OCI-LY7 (cell line): ENCODE measurements at regions not wholly inside any gene's neighbourhood (a gene's known extent, or its start where the extent isn't known, plus 50 kb on each side); places are given as distances from the start of the nearest gene placed in this dataset.

Source experiments
- BruUV-seq: library from RNA; stranded (reverse); fragments of 400-500 nt; replicated peaks from 2 replicates; lab custom pipeline; 2021; lab: Mats Ljungman, UMichigan
- CTCF ChIA-PET: fragments of 300-600 bp; sonication (Branson Sonifier 250); formaldehyde crosslinking; loops from one replicate; lab custom pipeline; 2022; ENCODE audit warnings: antibody characterized with exemption; ENCODE audit not compliant: unreplicated experiment; lab: Charles Lee
- POLR2A ChIA-PET: fragments of 300-600 bp; sonication (Branson Sonifier 250); formaldehyde crosslinking; loops from one replicate; lab custom pipeline; 2022; ENCODE audit warnings: antibody characterized with exemption; lab: Charles Lee
- DNase-seq: peaks from one replicate; pipeline ENCODE4 v3.0.0-alpha.2; 2015; ENCODE audit warnings: low spot score
- H2AFZ ChIP-seq: fragments of 200-600 bp; sonication (generic), shearing (Covaris generic); 2 replicates; pipeline ENCODE4 v1.6.1; 2014; ENCODE audit warnings: mild to moderate bottlenecking, antibody characterized with exemption, low read length, moderate library complexity
- H3K27ac ChIP-seq: fragments of 200-600 bp; sonication (generic); 2 replicates; pipeline ENCODE4 v1.5.1; 2014; ENCODE audit warnings: mixed run types, low read depth, mild to moderate bottlenecking, moderate library complexity, low read length, inconsistent platforms; ENCODE audit not compliant: poor library complexity, severe bottlenecking
- H3K36me3 ChIP-seq: fragments of 200-600 bp; sonication (generic); 2 replicates; pipeline ENCODE4 v1.6.1; 2014; ENCODE audit warnings: mild to moderate bottlenecking, antibody characterized with exemption, low read length, moderate library complexity, mixed read lengths; ENCODE audit not compliant: insufficient read depth
- H3K4me1 ChIP-seq: fragments of 200-600 bp; sonication (generic); 2 replicates; pipeline ENCODE4 v1.5.1; 2014; ENCODE audit warnings: mild to moderate bottlenecking, low read length; ENCODE audit not compliant: insufficient read depth, poor library complexity, severe bottlenecking
- H3K4me2 ChIP-seq: fragments of 200-600 bp; sonication (generic); 2 replicates; pipeline ENCODE4 v1.6.1; 2014; ENCODE audit warnings: mild to moderate bottlenecking, low read length
- H3K4me3 ChIP-seq: fragments of 200-600 bp; sonication (generic); 2 replicates; pipeline ENCODE4 v1.5.1; 2014; ENCODE audit warnings: mild to moderate bottlenecking, low read depth, low read length; ENCODE audit not compliant: poor library complexity, severe bottlenecking
- H3K79me2 ChIP-seq: fragments of 200-600 bp; sonication (generic); 2 replicates; pipeline ENCODE4 v1.6.1; 2016; ENCODE audit warnings: low read depth, mild to moderate bottlenecking, low read length, moderate library complexity, mixed read lengths; ENCODE audit not compliant: insufficient read depth
- H3K9me2 ChIP-seq: fragments of 200-600 bp; sonication (generic); 2 replicates; pipeline ENCODE4 v1.6.1; 2016; ENCODE audit warnings: mild to moderate bottlenecking, low read length, mixed read lengths; ENCODE audit not compliant: insufficient read depth
- H3K9me3 ChIP-seq: fragments of 200-600 bp; sonication (generic); 2 replicates; pipeline ENCODE4 v1.6.1; 2014; ENCODE audit warnings: mild to moderate bottlenecking, mixed run types, low read length, mixed read lengths
- H4K20me1 ChIP-seq: fragments of 200-600 bp; sonication (generic); 2 replicates; pipeline ENCODE4 v1.6.1; 2014; ENCODE audit warnings: mild to moderate bottlenecking, antibody characterized with exemption, low read length, moderate library complexity, mixed read lengths; ENCODE audit not compliant: insufficient read depth
- CTCF ChIP-seq: fragments of 200-600 bp; sonication (generic); conservative IDR thresholded peaks from 2 replicates; pipeline ENCODE4 v1.5.1; 2014; ENCODE audit warnings: mild to moderate bottlenecking, antibody characterized with exemption, low read length, moderate library complexity, mixed read lengths
- EZH2phosphoT487 ChIP-seq: fragments of 200-600 bp; sonication (generic); IDR thresholded peaks from 2 replicates; pipeline ENCODE4 v1.6.1; 2018; ENCODE audit warnings: low read depth, borderline replicate concordance, mild to moderate bottlenecking, mixed run types, antibody characterized with exemption, low read length, moderate library complexity, mixed read lengths
- intact Hi-C: fragments of 100-400 bp; cut with micrococcal nuclease; formaldehyde crosslinking; loops from one replicate; pipeline ENCODE4 v1.10.0; 2022; ENCODE audit not compliant: unreplicated experiment

- TF ChIP-seq EZH2phosphoT487: no peak
- no peak for TF ChIP-seq CTCF
- H3K79me2 ChIP-seq: no peaks in the 10 kb centered on the region
- no peaks in the 10 kb centered on the region for H3K9me3 ChIP-seq
- ChIA-PET CTCF (no interaction called here), POLR2A (no interaction called here)
- no TSS peak for BruUV-seq
- intact Hi-C loops: no loop called here
- H3K9me2 ChIP-seq: no peaks in the 10 kb centered on the region
- no peak overlapping the region for H3K27ac ChIP-seq
- H2AFZ ChIP-seq: no peak overlapping the region
- H4K20me1 ChIP-seq: no peaks in the 10 kb centered on the region
- H3K4me3 ChIP-seq: no peak overlapping the region
- H3K4me1 ChIP-seq: no peaks in the 10 kb centered on the region
- DNase-seq: no peak
- no peaks in the 10 kb centered on the region for H3K36me3 ChIP-seq
- H3K4me2 ChIP-seq: no peak overlapping the region
These were observed 178.9 kb downstream of the CCDC71L start for GRCh38 chr7:106482091-106482490.

DNA sequence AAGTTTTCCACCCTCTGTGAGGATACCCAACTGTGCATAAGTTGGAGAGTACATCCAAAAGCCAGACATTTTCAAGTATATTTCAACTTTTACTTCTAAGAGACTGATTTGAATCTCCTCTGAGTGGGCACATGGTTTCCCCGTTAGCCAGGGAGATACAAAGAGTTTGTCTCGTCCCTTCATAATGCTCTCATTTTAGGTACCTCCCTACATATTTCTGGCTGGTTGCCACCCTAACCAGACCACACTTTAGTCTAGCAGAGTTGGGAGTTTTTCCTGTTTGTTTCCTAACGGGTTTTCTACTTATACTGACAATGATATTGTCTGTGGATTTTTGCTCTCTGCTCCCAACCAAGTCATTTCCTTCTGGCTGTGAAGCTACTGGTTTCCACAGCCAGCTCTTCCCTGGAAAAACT, 180.3 kb downstream of the CCDC71L start:
- H3K4me2 ChIP-seq: no peak overlapping the region
- H2AFZ ChIP-seq: no peak overlapping the region
- no peaks in the 10 kb centered on the region for H3K4me1 ChIP-seq
- TF ChIP-seq EZH2phosphoT487 (no peak), CTCF (no peak)
- no peaks in the 10 kb centered on the region for H3K79me2 ChIP-seq
- ChIA-PET CTCF (no interaction called here), POLR2A (no interaction called here)
- no TSS peak for BruUV-seq
- H3K9me3 ChIP-seq: no peaks in the 10 kb centered on the region
- H3K36me3 ChIP-seq: no peaks in the 10 kb centered on the region
- no peak overlapping the region for H3K4me3 ChIP-seq
- H4K20me1 ChIP-seq: no peaks in the 10 kb centered on the region
- no peak for DNase-seq
- no peak overlapping the region for H3K27ac ChIP-seq
- no peaks in the 10 kb centered on the region for H3K9me2 ChIP-seq
- intact Hi-C loops: no loop called here

DNA sequence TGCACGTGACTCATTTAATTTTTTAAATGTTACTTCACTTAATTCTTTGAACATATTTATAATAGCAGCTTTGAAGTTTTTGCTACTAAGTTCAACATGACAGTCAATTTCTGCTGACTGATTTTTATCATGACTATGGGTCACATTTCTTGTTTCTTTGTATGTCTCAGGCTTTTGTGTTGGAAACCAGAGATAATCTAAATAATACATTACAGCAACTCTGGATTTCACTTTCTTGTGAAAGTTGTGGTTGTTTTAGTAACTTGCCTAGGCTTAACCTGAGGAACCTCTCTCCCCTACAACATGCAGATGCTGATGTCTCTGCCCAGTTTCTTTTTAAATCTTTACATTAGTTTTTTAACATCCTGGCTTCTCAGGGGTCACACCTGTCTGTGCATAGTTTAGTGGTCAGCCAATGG, 180.8 kb downstream of the CCDC71L start:
- no peak overlapping the region for H2AFZ ChIP-seq

More for the DNA sequence above, 180.8 kb downstream of the CCDC71L start:
- no peaks in the 10 kb centered on the region for H4K20me1 ChIP-seq
- no peaks in the 10 kb centered on the region for H3K79me2 ChIP-seq
- H3K4me3 ChIP-seq: no peak overlapping the region
- DNase-seq: no peak
- H3K4me2 ChIP-seq: no peak overlapping the region
- no peaks in the 10 kb centered on the region for H3K9me3 ChIP-seq
- no TSS peak for BruUV-seq
- no peak overlapping the region for H3K27ac ChIP-seq
- ChIA-PET POLR2A (no interaction called here), CTCF (no interaction called here)
- H3K4me1 ChIP-seq: no peaks in the 10 kb centered on the region
- intact Hi-C loops: no loop called here
- TF ChIP-seq CTCF (no peak), EZH2phosphoT487 (no peak)
- H3K36me3 ChIP-seq: no peaks in the 10 kb centered on the region
- H3K9me2 ChIP-seq: no peaks in the 10 kb centered on the region
